Left ventricle myocardium inferior (tissue), 1 donor: ENCODE measurements at regions not wholly inside any gene's neighbourhood (a gene's known extent, or its start where the extent isn't known, plus 50 kb on each side); places are given as distances from the start of the nearest gene placed in this dataset.

Experiments
- DNase-seq: peaks from one replicate; pipeline ENCODE4 v3.0.0-alpha.2; 2020
- H3K27ac ChIP-seq: fragments of 200-600 bp; replicated peaks from 2 replicates; pipeline ENCODE4 v1.8.0; 2021
- H3K27me3 ChIP-seq: fragments of 200-600 bp; 2 replicates; pipeline ENCODE4 v1.8.0; 2021; ENCODE audit warnings: low read depth
- H3K36me3 ChIP-seq: fragments of 200-600 bp; 2 replicates; pipeline ENCODE4 v1.8.0; 2021
- H3K4me1 ChIP-seq: fragments of 200-600 bp; 2 replicates; pipeline ENCODE4 v1.8.0; 2021
- H3K4me3 ChIP-seq: fragments of 200-600 bp; 2 replicates; pipeline ENCODE4 v1.8.0; 2021; ENCODE audit warnings: mild to moderate bottlenecking, moderate library complexity
- H3K9me3 ChIP-seq: fragments of 200-600 bp; replicated peaks from 2 replicates; pipeline ENCODE4 v1.8.0; 2021
- CTCF ChIP-seq: fragments of 200-600 bp; IDR thresholded peaks from 2 replicates; pipeline ENCODE4 v1.8.0; 2021; ENCODE audit warnings: antibody characterized with exemption, mild to moderate bottlenecking, borderline replicate concordance
- intact Hi-C: fragments of 100-400 bp; cut with micrococcal nuclease; formaldehyde crosslinking; loops from one replicate; pipeline ENCODE4 v1.11.0; 2022
- donor health status: DM: no; HTN: yes; CAD: no; lungs with severe emphysema.

GRCh38 chr2:111219285-111219684, 98.6 kb downstream of the BCL2L11 start:
- TF ChIP-seq CTCF, result no peak
- Histone ChIP-seq H3K27ac (no peak overlapping the region), H3K36me3 (no peaks in the 10 kb centered on the region), H3K4me1 (peaks cover 25% of the 10 kb centered on the region), H3K9me3 (peaks cover 10% of the 10 kb centered on the region), H3K4me3 (no peak overlapping the region), H3K27me3 (no peaks in the 10 kb centered on the region)
- intact Hi-C loops, result no loop called here
- DNase-seq, result no peak

- no peak for TF ChIP-seq CTCF
- no peaks in the 10 kb centered on the region for H3K36me3 ChIP-seq
- H3K9me3 ChIP-seq, result peaks cover 3% of the 10 kb centered on the region
- DNase-seq, result no peak
- H3K4me1 ChIP-seq, result peaks cover 25% of the 10 kb centered on the region
- H3K27me3 ChIP-seq, result no peaks in the 10 kb centered on the region
- H3K4me3 ChIP-seq, result no peak overlapping the region
- intact Hi-C loops, result no loop called here
- H3K27ac ChIP-seq, result no peak overlapping the region
Observed at GRCh38 chr2:111219734-111220505, 99.2 kb downstream of the BCL2L11 start.

- DNase-seq, result no peak
- intact Hi-C loops, result no loop called here
- H3K9me3 ChIP-seq, result no peaks in the 10 kb centered on the region
- H3K4me3 ChIP-seq, result no peak overlapping the region
- H3K36me3 ChIP-seq, result no peaks in the 10 kb centered on the region
- TF ChIP-seq CTCF, result no peak
- no peaks in the 10 kb centered on the region for H3K27me3 ChIP-seq
- no peak overlapping the region for H3K27ac ChIP-seq
- peaks cover 25% of the 10 kb centered on the region for H3K4me1 ChIP-seq
Observed at GRCh38 chr2:111220962-111221361, 100.2 kb downstream of the BCL2L11 start.

DNA sequence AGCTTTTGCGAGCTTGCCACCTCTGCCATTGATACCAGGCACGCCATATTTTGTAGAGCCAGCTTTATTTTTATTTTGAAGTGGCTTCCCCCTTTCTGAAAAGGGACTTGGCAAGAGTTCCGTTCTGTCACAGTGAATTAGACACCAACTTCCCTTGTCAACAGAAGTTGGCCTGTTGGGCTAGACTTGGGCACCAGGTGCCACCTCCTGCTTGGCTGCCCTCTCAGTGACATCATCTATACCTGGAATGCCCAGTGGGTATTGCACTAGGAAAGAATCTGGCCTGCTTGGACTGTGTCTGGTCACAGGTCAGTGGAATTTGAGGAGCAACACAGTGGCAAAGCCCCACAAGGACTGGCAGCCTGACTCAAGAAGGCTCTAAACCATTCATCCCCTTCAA, 101.0 kb downstream of the BCL2L11 start:
- no peak overlapping the region for H3K4me3 ChIP-seq
- H3K9me3 ChIP-seq, result no peaks in the 10 kb centered on the region

DNA sequence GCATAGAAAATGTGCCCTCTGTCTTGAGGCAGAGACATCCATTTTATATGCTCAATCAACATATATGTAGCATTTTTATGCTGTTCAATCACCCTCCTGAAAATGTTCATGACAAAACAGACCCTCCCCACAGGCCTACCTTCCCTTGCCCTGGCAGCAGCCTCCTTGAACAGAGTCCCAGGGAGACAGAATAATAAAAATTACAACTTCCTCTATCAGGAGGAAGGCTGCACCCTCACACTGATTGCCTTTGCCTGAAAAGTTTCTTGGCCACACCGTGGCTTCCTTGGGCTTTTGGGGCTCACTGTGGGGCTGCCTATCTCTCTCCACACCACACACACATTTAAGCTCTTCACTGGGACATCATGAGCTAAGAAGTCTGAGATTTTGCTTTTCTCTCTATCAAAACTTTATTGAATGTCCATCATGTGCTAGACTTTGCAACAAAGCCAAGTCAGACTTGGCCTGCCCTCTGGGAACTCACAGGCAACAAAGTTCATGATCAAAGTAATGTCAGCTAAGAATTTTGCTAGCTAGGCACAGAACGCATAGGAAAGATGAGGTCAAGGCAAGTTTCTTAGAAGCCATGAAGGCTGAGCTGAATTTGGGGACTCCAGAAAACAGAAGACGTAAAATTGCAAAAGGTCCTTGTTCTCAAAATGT, 101.6 kb downstream of the BCL2L11 start:
- Histone ChIP-seq H3K27ac (no peak overlapping the region), H3K9me3 (no peaks in the 10 kb centered on the region)
- TF ChIP-seq CTCF, result no peak

More for the DNA sequence above, 101.0 kb downstream of the BCL2L11 start:
- no peak for DNase-seq
- Histone ChIP-seq H3K27me3 (no peaks in the 10 kb centered on the region), H3K4me1 (peaks cover 24% of the 10 kb centered on the region), H3K27ac (no peak overlapping the region), H3K36me3 (no peaks in the 10 kb centered on the region)
- TF ChIP-seq CTCF, result no peak
- intact Hi-C loops, result no loop called here

More for the DNA sequence above, 101.6 kb downstream of the BCL2L11 start:
- DNase-seq, result no peak
- no peaks in the 10 kb centered on the region for H3K27me3 ChIP-seq
- peaks cover 18% of the 10 kb centered on the region for H3K4me1 ChIP-seq
- no peak overlapping the region for H3K4me3 ChIP-seq
- H3K36me3 ChIP-seq, result no peaks in the 10 kb centered on the region
- intact Hi-C loops, result no loop called here
